HepG2 (cell line): ENCODE measurements at regions not wholly inside any gene's neighbourhood (a gene's known extent, or its start where the extent isn't known, plus 50 kb on each side); places are given as distances from the start of the nearest gene placed in this dataset.

Experiments
- CAMTA2 ChIP-seq: sonication (generic); formaldehyde crosslinking; IDR thresholded peaks from 2 replicates; pipeline ENCODE4 v1.4.0; 2020; ENCODE audit warnings: mild to moderate bottlenecking, missing genetic modification reagents, borderline replicate concordance
- ELF4 ChIP-seq: sonication (generic); formaldehyde crosslinking; IDR thresholded peaks from 2 replicates; pipeline ENCODE4 v1.5.0; 2020; ENCODE audit warnings: missing genetic modification reagents, mild to moderate bottlenecking, moderate library complexity, borderline replicate concordance
- JARID2 ChIP-seq: sonication (generic); formaldehyde crosslinking; IDR thresholded peaks from 2 replicates; pipeline ENCODE4 v1.8.1; 2023; ENCODE audit warnings: missing genetic modification reagents, inconsistent platforms; ENCODE audit not compliant: insufficient replicate concordance
- NFAT5 ChIP-seq: sonication (generic); formaldehyde crosslinking; IDR thresholded peaks from 2 replicates; pipeline ENCODE4 v1.4.0; 2020; ENCODE audit warnings: missing genetic modification reagents
- NONO ChIP-seq, 2 experiments: fragments of 450-650 bp in 1 of 2; sonication (generic) in 1 of 2; formaldehyde crosslinking in 1 of 2; IDR thresholded peaks in 1 of 2; conservative IDR thresholded peaks in 1 of 2; 2 replicates each; pipeline versions ENCODE4 v1.6.1 to v1.8.0; 2017 to 2022; ENCODE audit warnings: mild to moderate bottlenecking in 1 of 2, missing genetic modification reagents in 1 of 2, moderate library complexity in 1 of 2
- PLRG1 ChIP-seq: fragments of 450-650 bp; conservative IDR thresholded peaks from 2 replicates; pipeline ENCODE4 v1.6.1; 2016
- RBAK ChIP-seq: sonication (generic); formaldehyde crosslinking; IDR thresholded peaks from 2 replicates; pipeline ENCODE4 v1.5.1; 2020; ENCODE audit warnings: mild to moderate bottlenecking, missing genetic modification reagents
- THYN1 ChIP-seq: sonication (generic); formaldehyde crosslinking; IDR thresholded peaks from 2 replicates; pipeline ENCODE4 v1.8.1; 2023; ENCODE audit warnings: low read depth, mild to moderate bottlenecking, moderate library complexity, missing genetic modification reagents, borderline replicate concordance
- ZNF564 ChIP-seq: sonication (generic); formaldehyde crosslinking; IDR thresholded peaks from 2 replicates; pipeline ENCODE4 v1.8.1; 2023; ENCODE audit warnings: mild to moderate bottlenecking, missing genetic modification reagents
- ZNF878 ChIP-seq: sonication (generic); formaldehyde crosslinking; IDR thresholded peaks from 2 replicates; pipeline ENCODE4 v1.8.1; 2023; ENCODE audit warnings: mild to moderate bottlenecking, missing genetic modification reagents, moderate library complexity
- TF ChIP-seq, protein P1 (sequence below): sonication (generic); formaldehyde crosslinking; IDR thresholded peaks from 2 replicates; pipeline ENCODE4 v1.4.0; 2020; ENCODE audit warnings: missing genetic modification reagents, borderline replicate concordance

DNA sequence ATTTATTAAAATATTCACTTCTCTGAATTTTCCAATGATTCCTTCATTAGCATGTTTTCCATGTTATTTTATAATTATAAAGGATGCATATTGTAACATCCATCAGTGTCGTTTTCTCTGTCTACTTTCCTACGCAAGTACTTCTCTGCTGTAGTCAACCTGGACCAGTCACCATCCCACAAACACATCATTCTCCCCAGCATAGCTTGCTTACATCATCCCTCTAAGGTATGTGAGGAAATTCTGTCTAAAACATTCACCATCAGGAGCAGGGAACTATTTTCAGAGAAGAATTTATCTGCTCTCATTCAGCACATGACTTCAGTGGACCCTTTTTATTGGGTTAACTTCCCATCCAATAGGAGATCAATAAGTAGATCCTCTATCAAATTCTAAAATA is 806.1 kb upstream of the ARGLU1 start (continued):
- TF ChIP-seq, protein P1, sequence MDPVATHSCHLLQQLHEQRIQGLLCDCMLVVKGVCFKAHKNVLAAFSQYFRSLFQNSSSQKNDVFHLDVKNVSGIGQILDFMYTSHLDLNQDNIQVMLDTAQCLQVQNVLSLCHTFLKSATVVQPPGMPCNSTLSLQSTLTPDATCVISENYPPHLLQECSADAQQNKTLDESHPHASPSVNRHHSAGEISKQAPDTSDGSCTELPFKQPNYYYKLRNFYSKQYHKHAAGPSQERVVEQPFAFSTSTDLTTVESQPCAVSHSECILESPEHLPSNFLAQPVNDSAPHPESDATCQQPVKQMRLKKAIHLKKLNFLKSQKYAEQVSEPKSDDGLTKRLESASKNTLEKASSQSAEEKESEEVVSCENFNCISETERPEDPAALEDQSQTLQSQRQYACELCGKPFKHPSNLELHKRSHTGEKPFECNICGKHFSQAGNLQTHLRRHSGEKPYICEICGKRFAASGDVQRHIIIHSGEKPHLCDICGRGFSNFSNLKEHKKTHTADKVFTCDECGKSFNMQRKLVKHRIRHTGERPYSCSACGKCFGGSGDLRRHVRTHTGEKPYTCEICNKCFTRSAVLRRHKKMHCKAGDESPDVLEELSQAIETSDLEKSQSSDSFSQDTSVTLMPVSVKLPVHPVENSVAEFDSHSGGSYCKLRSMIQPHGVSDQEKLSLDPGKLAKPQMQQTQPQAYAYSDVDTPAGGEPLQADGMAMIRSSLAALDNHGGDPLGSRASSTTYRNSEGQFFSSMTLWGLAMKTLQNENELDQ, result no peak
- TF ChIP-seq NONO (IDR thresholded peaks at IDR 0.05), result no peak
- TF ChIP-seq NONO (CRISPR knock-in tag; conservative IDR thresholded peaks at IDR 0.05), result no peak
- TF ChIP-seq CAMTA2 (CRISPR knock-in tag), result no peak
- no peak for TF ChIP-seq PLRG1
- no peak for TF ChIP-seq JARID2 (CRISPR knock-in tag)
- no peak for TF ChIP-seq ELF4
- TF ChIP-seq ZNF878 (CRISPR knock-in tag), result no peak
- no peak for TF ChIP-seq NFAT5
- TF ChIP-seq RBAK (CRISPR knock-in tag), result no peak
- no peak for TF ChIP-seq ZNF564 (CRISPR knock-in tag)
- TF ChIP-seq THYN1 (CRISPR knock-in tag), result no peak
